NB4 (cell line): ENCODE measurements at regions not wholly inside any gene's neighbourhood (a gene's known extent, or its start where the extent isn't known, plus 50 kb on each side); places are given as distances from the start of the nearest gene placed in this dataset.

ENCODE experiments used
- DNase-seq: peaks from one replicate; pipeline ENCODE4 v3.0.0; 2010; ENCODE audit warnings: low read depth
- H3K4me3 ChIP-seq: one replicate; pipeline ENCODE4 v1.5.1; 2011; ENCODE audit warnings: mild to moderate bottlenecking, low read depth, low read length, moderate library complexity
- CTCF ChIP-seq: IDR thresholded peaks from one replicate; pipeline ENCODE4 v1.5.1; 2012; ENCODE audit warnings: low read depth, low read length
- MAX ChIP-seq: IDR thresholded peaks from 2 replicates; pipeline ENCODE4 v1.6.1; 2011; ENCODE audit warnings: low read depth, low read length
- MYC ChIP-seq: IDR thresholded peaks from 2 replicates; pipeline ENCODE4 v1.6.1; 2011; ENCODE audit warnings: low read depth, low read length
- POLR2A ChIP-seq: IDR thresholded peaks from 2 replicates; pipeline ENCODE4 v1.6.1; 2011; ENCODE audit warnings: mild to moderate bottlenecking; ENCODE audit not compliant: insufficient read length; ENCODE audit errors: extremely low read depth

- no peak overlapping the region for H3K4me3 ChIP-seq
These were observed 166.0 kb upstream of the KCNG1 start for GRCh38 chr20:51188941-51189340.

GRCh38 chr20:51187261-51187660 is 164.4 kb upstream of the KCNG1 start:
- no peak overlapping the region for H3K4me3 ChIP-seq
- no peak for DNase-seq
- TF ChIP-seq MAX (no peak), MYC (no peak), POLR2A (no peak), CTCF (no peak)

More at GRCh38 chr20:51188941-51189340, 166.0 kb upstream of the KCNG1 start:
- no peak for DNase-seq
- no peak for TF ChIP-seq CTCF
- TF ChIP-seq MAX: no peak
- TF ChIP-seq POLR2A: no peak
- TF ChIP-seq MYC: no peak

- TF ChIP-seq MAX (no peak), MYC (no peak), CTCF (no peak), POLR2A (no peak)
- DNase-seq: no peak
- no peak overlapping the region for H3K4me3 ChIP-seq
These were observed 163.0 kb upstream of the KCNG1 start for GRCh38 chr20:51185861-51186260.

- TF ChIP-seq MYC: no peak
- no peak for TF ChIP-seq POLR2A
- no peak for TF ChIP-seq MAX
- TF ChIP-seq CTCF: no peak
- no peak overlapping the region for H3K4me3 ChIP-seq
- no peak for DNase-seq
These were observed 162.4 kb upstream of the KCNG1 start for GRCh38 chr20:51185277-51185676.

- no peak for DNase-seq
- H3K4me3 ChIP-seq: no peak overlapping the region
- TF ChIP-seq MYC (no peak), MAX (no peak), POLR2A (no peak), CTCF (no peak)
These were observed 161.4 kb upstream of the KCNG1 start for GRCh38 chr20:51184289-51184688.

GRCh38 chr20:51183451-51183850 is 160.5 kb upstream of the KCNG1 start:
- peak; percentile 70 for DNase-seq
- no peak for TF ChIP-seq CTCF
- TF ChIP-seq MYC: no peak
- TF ChIP-seq POLR2A: no peak
- TF ChIP-seq MAX: no peak
- no peak overlapping the region for H3K4me3 ChIP-seq
